HEK293 (cell line): ENCODE measurements at regions not wholly inside any gene's neighbourhood (a gene's known extent, or its start where the extent isn't known, plus 50 kb on each side); places are given as distances from the start of the nearest gene placed in this dataset.

Experiments
- KLF16 ChIP-seq: fragments of 450-650 bp; formaldehyde crosslinking; IDR thresholded peaks from 2 replicates; pipeline ENCODE4 v1.5.1; 2017; ENCODE audit warnings: missing biosample characterization, missing genetic modification characterization
- SP7 ChIP-seq: fragments of 450-650 bp; formaldehyde crosslinking; IDR thresholded peaks from 2 replicates; pipeline ENCODE4 v1.5.1; 2016; ENCODE audit warnings: missing biosample characterization, missing genetic modification characterization
- WT1 ChIP-seq: fragments of 450-650 bp; formaldehyde crosslinking; IDR thresholded peaks from 2 replicates; pipeline ENCODE4 v1.5.1; 2016; ENCODE audit warnings: missing biosample characterization, missing genetic modification characterization
- ZBTB1 ChIP-seq: fragments of 450-650 bp; formaldehyde crosslinking; IDR thresholded peaks from 2 replicates; pipeline ENCODE4 v1.5.1; 2016; ENCODE audit warnings: missing biosample characterization, missing genetic modification characterization
- ZFP3 ChIP-seq: fragments of 450-650 bp; formaldehyde crosslinking; IDR thresholded peaks from 2 replicates; pipeline ENCODE4 v1.5.1; 2016; ENCODE audit warnings: low read depth, missing biosample characterization, missing genetic modification characterization
- ZNF155 ChIP-seq: fragments of 450-650 bp; formaldehyde crosslinking; IDR thresholded peaks from 2 replicates; pipeline ENCODE4 v1.5.1; 2016; ENCODE audit warnings: missing biosample characterization, missing genetic modification characterization
- ZNF169 ChIP-seq: fragments of 450-650 bp; formaldehyde crosslinking; IDR thresholded peaks from 2 replicates; pipeline ENCODE4 v1.5.1; 2016; ENCODE audit warnings: missing biosample characterization, missing genetic modification characterization
- ZNF324 ChIP-seq: fragments of 450-650 bp; formaldehyde crosslinking; IDR thresholded peaks from 2 replicates; pipeline ENCODE4 v1.5.1; 2016; ENCODE audit warnings: missing biosample characterization, missing genetic modification characterization
- ZNF585B ChIP-seq: fragments of 450-650 bp; formaldehyde crosslinking; IDR thresholded peaks from 2 replicates; pipeline ENCODE4 v1.5.1; 2016; ENCODE audit warnings: missing biosample characterization, missing genetic modification characterization
- TF ChIP-seq, protein P1 (sequence below): fragments of 450-650 bp; formaldehyde crosslinking; IDR thresholded peaks from 2 replicates; pipeline ENCODE4 v1.5.1; 2017; ENCODE audit warnings: missing biosample characterization, missing genetic modification characterization
- TF ChIP-seq, protein P2 (sequence below): fragments of 450-650 bp; formaldehyde crosslinking; optimal IDR thresholded peaks from 2 replicates; pipeline ENCODE3; 2016; ENCODE audit warnings: missing biosample characterization, mild to moderate bottlenecking, missing genetic modification characterization
- TF ChIP-seq, protein P3 (sequence below): fragments of 450-650 bp; formaldehyde crosslinking; conservative IDR thresholded peaks from 2 replicates; pipeline ENCODE4 v1.5.1; 2016; ENCODE audit warnings: low read depth, missing biosample characterization, missing genetic modification characterization
- TF ChIP-seq, protein P4 (sequence below): fragments of 450-650 bp; formaldehyde crosslinking; IDR thresholded peaks from 2 replicates; pipeline ENCODE4 v1.5.0; 2017; ENCODE audit warnings: missing biosample characterization, missing genetic modification characterization, borderline replicate concordance
- TF ChIP-seq, protein P5 (sequence below): fragments of 450-650 bp; formaldehyde crosslinking; IDR thresholded peaks from 2 replicates; pipeline ENCODE4 v1.5.1; 2016; ENCODE audit warnings: missing biosample characterization, missing genetic modification characterization
- TF ChIP-seq, protein P6 (sequence below): sonication (generic); formaldehyde crosslinking; IDR thresholded peaks from 2 replicates; pipeline ENCODE4 v1.8.1; 2022; ENCODE audit warnings: mild to moderate bottlenecking, moderate library complexity, missing genetic modification reagents
- TF ChIP-seq, protein P7 (sequence below): fragments of 450-650 bp; formaldehyde crosslinking; IDR thresholded peaks from 2 replicates; pipeline ENCODE4 v1.5.1; 2016; ENCODE audit warnings: missing biosample characterization, missing genetic modification characterization

DNA sequence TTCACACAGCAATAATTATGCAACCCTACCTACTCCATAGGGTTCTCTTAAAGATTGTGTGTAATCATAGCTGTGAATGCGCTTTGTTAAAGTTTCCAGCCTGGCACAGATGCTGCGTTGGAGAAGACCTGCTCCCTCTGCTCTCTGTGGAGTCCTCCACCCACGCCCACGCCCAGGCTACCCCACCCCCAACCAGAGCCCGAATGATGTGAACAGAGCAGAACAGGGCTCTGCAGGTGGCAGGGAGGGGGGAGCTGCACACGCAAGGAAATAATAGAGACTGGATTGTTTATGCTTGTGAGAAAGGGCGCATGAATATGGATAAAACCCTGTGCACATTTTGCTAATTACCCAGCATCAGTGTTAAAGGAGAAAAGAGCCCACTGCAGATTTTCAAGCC, 447.5 kb downstream of the BCL11A start (continued):
- TF ChIP-seq, protein P1, sequence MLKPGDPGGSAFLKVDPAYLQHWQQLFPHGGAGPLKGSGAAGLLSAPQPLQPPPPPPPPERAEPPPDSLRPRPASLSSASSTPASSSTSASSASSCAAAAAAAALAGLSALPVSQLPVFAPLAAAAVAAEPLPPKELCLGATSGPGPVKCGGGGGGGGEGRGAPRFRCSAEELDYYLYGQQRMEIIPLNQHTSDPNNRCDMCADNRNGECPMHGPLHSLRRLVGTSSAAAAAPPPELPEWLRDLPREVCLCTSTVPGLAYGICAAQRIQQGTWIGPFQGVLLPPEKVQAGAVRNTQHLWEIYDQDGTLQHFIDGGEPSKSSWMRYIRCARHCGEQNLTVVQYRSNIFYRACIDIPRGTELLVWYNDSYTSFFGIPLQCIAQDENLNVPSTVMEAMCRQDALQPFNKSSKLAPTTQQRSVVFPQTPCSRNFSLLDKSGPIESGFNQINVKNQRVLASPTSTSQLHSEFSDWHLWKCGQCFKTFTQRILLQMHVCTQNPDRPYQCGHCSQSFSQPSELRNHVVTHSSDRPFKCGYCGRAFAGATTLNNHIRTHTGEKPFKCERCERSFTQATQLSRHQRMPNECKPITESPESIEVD: no peak
- TF ChIP-seq ZNF155 (tag by site-specific recombination) (no peak), ZFP3 (tag by site-specific recombination) (no peak), ZNF169 (tag by site-specific recombination) (no peak), ZBTB1 (tag by site-specific recombination) (no peak), ZNF324 (tag by site-specific recombination) (no peak), ZNF585B (tag by site-specific recombination) (no peak), SP7 (no peak), WT1 (tag by site-specific recombination) (no peak), KLF16 (no peak)
- TF ChIP-seq, protein P2, sequence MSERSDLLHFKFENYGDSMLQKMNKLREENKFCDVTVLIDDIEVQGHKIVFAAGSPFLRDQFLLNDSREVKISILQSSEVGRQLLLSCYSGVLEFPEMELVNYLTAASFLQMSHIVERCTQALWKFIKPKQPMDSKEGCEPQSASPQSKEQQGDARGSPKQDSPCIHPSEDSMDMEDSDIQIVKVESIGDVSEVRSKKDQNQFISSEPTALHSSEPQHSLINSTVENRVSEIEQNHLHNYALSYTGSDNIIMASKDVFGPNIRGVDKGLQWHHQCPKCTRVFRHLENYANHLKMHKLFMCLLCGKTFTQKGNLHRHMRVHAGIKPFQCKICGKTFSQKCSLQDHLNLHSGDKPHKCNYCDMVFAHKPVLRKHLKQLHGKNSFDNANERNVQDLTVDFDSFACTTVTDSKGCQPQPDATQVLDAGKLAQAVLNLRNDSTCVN: no peak
- TF ChIP-seq, protein P3, sequence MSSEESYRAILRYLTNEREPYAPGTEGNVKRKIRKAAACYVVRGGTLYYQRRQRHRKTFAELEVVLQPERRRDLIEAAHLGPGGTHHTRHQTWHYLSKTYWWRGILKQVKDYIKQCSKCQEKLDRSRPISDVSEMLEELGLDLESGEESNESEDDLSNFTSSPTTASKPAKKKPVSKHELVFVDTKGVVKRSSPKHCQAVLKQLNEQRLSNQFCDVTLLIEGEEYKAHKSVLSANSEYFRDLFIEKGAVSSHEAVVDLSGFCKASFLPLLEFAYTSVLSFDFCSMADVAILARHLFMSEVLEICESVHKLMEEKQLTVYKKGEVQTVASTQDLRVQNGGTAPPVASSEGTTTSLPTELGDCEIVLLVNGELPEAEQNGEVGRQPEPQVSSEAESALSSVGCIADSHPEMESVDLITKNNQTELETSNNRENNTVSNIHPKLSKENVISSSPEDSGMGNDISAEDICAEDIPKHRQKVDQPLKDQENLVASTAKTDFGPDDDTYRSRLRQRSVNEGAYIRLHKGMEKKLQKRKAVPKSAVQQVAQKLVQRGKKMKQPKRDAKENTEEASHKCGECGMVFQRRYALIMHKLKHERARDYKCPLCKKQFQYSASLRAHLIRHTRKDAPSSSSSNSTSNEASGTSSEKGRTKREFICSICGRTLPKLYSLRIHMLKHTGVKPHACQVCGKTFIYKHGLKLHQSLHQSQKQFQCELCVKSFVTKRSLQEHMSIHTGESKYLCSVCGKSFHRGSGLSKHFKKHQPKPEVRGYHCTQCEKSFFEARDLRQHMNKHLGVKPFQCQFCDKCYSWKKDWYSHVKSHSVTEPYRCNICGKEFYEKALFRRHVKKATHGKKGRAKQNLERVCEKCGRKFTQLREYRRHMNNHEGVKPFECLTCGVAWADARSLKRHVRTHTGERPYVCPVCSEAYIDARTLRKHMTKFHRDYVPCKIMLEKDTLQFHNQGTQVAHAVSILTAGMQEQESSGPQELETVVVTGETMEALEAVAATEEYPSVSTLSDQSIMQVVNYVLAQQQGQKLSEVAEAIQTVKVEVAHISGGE: no peak
- TF ChIP-seq, protein P4, sequence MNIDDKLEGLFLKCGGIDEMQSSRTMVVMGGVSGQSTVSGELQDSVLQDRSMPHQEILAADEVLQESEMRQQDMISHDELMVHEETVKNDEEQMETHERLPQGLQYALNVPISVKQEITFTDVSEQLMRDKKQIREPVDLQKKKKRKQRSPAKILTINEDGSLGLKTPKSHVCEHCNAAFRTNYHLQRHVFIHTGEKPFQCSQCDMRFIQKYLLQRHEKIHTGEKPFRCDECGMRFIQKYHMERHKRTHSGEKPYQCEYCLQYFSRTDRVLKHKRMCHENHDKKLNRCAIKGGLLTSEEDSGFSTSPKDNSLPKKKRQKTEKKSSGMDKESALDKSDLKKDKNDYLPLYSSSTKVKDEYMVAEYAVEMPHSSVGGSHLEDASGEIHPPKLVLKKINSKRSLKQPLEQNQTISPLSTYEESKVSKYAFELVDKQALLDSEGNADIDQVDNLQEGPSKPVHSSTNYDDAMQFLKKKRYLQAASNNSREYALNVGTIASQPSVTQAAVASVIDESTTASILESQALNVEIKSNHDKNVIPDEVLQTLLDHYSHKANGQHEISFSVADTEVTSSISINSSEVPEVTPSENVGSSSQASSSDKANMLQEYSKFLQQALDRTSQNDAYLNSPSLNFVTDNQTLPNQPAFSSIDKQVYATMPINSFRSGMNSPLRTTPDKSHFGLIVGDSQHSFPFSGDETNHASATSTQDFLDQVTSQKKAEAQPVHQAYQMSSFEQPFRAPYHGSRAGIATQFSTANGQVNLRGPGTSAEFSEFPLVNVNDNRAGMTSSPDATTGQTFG (tag by site-specific recombination): no peak
- TF ChIP-seq, protein P5, sequence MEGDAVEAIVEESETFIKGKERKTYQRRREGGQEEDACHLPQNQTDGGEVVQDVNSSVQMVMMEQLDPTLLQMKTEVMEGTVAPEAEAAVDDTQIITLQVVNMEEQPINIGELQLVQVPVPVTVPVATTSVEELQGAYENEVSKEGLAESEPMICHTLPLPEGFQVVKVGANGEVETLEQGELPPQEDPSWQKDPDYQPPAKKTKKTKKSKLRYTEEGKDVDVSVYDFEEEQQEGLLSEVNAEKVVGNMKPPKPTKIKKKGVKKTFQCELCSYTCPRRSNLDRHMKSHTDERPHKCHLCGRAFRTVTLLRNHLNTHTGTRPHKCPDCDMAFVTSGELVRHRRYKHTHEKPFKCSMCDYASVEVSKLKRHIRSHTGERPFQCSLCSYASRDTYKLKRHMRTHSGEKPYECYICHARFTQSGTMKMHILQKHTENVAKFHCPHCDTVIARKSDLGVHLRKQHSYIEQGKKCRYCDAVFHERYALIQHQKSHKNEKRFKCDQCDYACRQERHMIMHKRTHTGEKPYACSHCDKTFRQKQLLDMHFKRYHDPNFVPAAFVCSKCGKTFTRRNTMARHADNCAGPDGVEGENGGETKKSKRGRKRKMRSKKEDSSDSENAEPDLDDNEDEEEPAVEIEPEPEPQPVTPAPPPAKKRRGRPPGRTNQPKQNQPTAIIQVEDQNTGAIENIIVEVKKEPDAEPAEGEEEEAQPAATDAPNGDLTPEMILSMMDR (tag by site-specific recombination): no peak
- TF ChIP-seq, protein P6, sequence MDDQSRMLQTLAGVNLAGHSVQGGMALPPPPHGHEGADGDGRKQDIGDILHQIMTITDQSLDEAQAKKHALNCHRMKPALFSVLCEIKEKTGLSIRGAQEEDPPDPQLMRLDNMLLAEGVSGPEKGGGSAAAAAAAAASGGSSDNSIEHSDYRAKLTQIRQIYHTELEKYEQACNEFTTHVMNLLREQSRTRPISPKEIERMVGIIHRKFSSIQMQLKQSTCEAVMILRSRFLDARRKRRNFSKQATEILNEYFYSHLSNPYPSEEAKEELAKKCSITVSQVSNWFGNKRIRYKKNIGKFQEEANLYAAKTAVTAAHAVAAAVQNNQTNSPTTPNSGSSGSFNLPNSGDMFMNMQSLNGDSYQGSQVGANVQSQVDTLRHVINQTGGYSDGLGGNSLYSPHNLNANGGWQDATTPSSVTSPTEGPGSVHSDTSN (CRISPR knock-in tag): no peak
- TF ChIP-seq, protein P7, sequence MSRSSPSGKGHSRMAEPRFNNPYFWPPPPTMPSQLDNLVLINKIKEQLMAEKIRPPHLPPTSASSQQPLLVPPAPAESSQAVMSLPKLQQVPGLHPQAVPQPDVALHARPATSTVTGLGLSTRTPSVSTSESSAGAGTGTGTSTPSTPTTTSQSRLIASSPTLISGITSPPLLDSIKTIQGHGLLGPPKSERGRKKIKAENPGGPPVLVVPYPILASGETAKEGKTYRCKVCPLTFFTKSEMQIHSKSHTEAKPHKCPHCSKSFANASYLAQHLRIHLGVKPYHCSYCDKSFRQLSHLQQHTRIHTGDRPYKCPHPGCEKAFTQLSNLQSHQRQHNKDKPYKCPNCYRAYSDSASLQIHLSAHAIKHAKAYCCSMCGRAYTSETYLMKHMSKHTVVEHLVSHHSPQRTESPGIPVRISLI (tag by site-specific recombination): no peak
